ENCODE measurements at regions not wholly inside any gene's neighbourhood (a gene's known extent, or its start where the extent isn't known, plus 50 kb on each side); places are given as distances from the start of the nearest gene placed in this dataset.

DNA sequence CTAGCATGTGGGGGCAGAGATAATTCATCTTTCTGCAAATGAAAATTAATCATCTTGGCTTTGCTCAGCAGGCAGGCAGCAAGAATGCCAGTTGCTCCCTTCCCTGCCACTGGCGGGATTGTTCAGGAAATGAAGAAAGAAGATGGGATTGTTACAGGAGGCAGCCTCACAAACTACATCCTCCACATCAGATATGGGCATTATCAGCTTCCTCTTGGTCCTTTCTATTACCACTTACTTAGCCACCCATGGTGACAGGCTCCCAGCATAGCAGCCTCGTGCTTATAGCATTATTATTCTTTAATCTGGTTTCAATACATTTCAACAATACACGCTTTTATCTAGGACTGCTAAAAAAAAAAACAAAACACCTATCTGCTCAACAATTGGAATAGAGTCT lies 461.6 kb upstream of the ISX start:
- TF ChIP-seq, protein P1, sequence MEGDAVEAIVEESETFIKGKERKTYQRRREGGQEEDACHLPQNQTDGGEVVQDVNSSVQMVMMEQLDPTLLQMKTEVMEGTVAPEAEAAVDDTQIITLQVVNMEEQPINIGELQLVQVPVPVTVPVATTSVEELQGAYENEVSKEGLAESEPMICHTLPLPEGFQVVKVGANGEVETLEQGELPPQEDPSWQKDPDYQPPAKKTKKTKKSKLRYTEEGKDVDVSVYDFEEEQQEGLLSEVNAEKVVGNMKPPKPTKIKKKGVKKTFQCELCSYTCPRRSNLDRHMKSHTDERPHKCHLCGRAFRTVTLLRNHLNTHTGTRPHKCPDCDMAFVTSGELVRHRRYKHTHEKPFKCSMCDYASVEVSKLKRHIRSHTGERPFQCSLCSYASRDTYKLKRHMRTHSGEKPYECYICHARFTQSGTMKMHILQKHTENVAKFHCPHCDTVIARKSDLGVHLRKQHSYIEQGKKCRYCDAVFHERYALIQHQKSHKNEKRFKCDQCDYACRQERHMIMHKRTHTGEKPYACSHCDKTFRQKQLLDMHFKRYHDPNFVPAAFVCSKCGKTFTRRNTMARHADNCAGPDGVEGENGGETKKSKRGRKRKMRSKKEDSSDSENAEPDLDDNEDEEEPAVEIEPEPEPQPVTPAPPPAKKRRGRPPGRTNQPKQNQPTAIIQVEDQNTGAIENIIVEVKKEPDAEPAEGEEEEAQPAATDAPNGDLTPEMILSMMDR (IDR thresholded peaks at IDR 0.05): no peak

DNA sequence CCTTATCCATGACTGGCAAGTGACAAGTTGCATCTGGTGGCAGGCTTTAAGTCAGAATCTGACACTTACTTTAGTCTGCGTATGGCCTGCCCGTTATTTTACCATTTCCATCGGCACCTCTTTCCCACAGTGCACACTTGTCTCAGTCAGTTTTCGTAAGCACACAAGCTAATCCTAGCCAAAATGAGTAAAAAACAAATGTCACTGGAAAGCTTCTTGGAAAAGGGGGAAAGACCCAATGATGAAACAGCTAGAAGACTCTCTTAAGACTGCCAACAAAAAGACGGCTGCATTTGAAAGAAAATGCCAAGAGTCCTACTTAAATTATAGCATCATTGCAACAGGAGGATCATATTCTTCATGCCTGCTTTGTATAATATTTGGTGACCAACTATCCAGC lies 457.9 kb upstream of the ISX start:
- TF ChIP-seq, protein P1 (IDR thresholded peaks at IDR 0.05): no peak

DNA sequence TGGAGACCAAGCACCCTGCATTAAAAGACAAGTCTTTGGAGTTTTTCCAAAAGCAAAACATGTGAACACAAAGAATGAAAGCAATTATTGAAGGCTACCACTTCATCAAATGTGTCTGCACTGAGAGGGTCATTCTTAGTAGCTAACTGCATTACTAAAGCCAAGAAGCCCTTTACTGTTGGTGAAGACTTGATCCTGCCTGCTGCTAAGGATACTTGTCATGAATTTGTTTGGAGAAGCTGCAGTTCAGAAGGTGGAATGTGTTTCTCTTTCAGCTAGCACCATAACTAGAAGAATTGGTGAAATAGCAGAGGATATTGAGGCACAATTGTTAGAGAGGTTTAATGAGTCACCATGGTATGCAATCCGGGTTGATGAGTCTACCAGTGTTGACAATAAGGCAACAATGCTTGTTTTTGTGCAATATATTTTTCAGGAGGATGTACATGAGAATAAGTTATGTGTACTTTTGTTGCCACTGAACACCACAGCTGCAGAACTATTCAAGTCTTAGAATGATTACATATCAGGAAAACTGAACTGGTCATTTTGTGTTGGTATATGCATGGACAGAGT lies 457.3 kb upstream of the ISX start:
- TF ChIP-seq, protein P1 (IDR thresholded peaks at IDR 0.05): no peak

DNA sequence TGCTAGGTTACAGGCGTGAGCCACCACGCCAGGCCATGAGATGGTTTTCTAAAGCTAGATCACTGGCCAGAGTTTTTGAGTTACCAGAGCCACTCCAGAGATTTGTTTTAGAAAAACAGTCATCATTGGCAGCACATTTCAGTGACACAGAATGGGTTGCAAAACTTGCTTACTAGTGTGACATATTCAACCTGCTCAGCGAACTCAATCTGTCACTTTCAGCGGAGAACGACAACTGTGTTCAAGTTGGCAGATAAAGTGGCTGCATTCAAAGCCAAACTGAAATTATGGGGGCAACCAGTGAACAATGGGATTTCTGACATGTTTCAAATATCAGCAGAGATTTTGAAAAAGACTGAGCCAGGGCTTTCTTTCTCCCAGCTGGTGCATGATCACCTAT lies 456.3 kb upstream of the ISX start:
- TF ChIP-seq, protein P1 (IDR thresholded peaks at IDR 0.05): no peak

DNA sequence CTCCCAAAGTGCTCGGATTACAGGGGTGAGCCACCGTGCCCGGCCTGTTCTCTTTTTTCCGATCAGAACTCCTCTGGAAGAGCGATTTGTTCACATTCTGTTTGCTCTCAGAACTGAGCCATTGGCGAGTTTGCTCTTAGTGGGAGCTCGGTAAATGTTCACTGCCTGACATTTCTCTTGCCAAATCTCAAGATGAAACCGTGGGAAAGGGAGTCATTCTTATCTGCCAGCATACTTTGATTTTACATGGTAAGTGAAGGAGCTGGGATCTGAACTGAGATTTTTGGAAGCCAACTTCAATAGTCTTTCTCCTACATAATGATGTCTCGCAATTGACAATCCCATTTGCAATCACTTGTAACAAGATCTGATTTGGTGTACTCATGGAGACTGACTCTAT lies 445.8 kb upstream of the ISX start:
- TF ChIP-seq, protein P1 (IDR thresholded peaks at IDR 0.05): no peak

DNA sequence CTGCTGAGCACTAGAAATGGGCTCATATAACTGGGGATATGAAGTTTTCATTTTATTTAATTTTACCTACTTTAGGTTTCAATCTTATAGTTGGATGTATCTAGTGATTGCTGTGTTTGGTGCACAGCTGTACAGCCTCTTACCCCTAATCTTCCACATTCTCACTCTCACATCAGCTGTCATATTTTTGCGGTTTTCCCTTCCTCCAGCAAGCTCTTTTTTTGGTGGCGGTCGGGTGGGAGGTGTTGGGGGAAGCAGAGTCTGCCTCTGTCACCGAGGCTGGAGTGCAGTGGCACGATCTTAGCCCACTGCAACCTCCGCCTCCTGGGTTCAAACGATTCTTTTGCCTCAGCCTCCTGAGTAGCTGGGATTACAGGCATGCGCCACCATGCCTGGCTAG lies 445.1 kb upstream of the ISX start:
- TF ChIP-seq, protein P1 (IDR thresholded peaks at IDR 0.05): no peak

DNA sequence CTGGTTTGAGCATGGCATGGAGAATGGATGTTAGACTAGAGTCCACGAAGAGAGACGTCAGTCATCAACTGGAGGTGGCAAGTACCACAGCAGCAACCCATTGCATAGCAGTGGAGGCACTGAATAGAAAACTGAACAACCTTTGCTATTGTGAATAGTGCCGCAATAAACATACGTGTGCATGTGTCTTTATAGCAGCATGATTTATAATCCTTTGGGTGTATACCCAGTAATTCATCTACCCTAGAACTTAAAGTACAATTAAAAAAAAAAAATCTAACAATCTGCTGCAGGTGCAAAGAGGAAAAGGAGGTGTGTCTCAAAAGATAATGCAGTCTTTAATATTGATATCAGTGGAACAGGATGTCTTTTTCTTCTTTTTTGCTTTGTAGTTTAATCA lies 443.4 kb upstream of the ISX start:
- TF ChIP-seq, protein P1 (IDR thresholded peaks at IDR 0.05): no peak

DNA sequence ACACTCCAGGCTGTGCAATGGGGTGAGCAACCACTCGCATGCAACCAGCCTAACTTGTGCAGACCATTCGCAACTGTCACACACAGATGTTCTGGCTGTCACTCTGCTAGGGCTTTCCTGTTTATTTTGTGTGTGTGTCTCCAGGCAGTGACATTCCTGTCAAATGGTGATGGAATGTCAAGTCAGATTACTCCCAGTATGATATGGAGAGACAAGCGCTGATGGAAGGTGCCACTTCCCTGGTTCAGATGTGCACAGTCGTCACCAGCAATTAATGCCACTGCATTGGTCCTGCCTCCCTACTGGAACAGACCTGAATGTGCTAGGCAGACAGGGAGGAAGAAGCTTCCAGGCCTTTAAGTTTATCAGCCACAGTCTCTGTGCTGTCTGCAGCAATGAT lies 442.4 kb upstream of the ISX start:
- TF ChIP-seq, protein P1 (IDR thresholded peaks at IDR 0.05): no peak

Measured in LNCAP (cell line).